Fibroblast of skin of back (primary cell): ENCODE measurements at regions not wholly inside any gene's neighbourhood (a gene's known extent, or its start where the extent isn't known, plus 50 kb on each side); places are given as distances from the start of the nearest gene placed in this dataset.

Source experiments
- DNase-seq: peaks from one replicate; pipeline ENCODE4 v3.0.0-alpha.2; 2013

GRCh38 chr1:147463022-147463421, 78.3 kb upstream of the BCL9 start:
- no peak for DNase-seq

GRCh38 chr1:147466543-147466942, 74.8 kb upstream of the BCL9 start:
- DNase-seq: no peak

- no peak for DNase-seq
Measured at GRCh38 chr1:147470079-147470478, 71.2 kb upstream of the BCL9 start.

GRCh38 chr1:147472489-147472888, 68.8 kb upstream of the BCL9 start:
- no peak for DNase-seq

GRCh38 chr1:147472966-147473732, 68.2 kb upstream of the BCL9 start:
- DNase-seq: peak; percentile 11

GRCh38 chr1:147473733-147474049, 67.6 kb upstream of the BCL9 start:
- no peak for DNase-seq

- DNase-seq: peak; percentile 6
Measured at GRCh38 chr1:147475488-147475887, 65.8 kb upstream of the BCL9 start.

- no peak for DNase-seq
Measured at GRCh38 chr1:147478521-147478920, 62.8 kb upstream of the BCL9 start.

- no peak for DNase-seq
Measured at GRCh38 chr1:147479864-147480564, 61.3 kb upstream of the BCL9 start.

- no peak for DNase-seq
Measured at GRCh38 chr1:147480565-147480935, 60.8 kb upstream of the BCL9 start.

GRCh38 chr1:147486876-147487656, 54.2 kb upstream of the BCL9 start:
- DNase-seq: no peak

GRCh38 chr1:147491098-147491497, 50.2 kb upstream of the BCL9 start:
- no peak for DNase-seq
